ENCODE measurements at regions not wholly inside any gene's neighbourhood (a gene's known extent, or its start where the extent isn't known, plus 50 kb on each side); places are given as distances from the start of the nearest gene placed in this dataset.

- peak; percentile 6 for DNase-seq
Measured at GRCh38 chr12:118874698-118875548, 106.4 kb upstream of the SRRM4 start.

GRCh38 chr12:118880720-118881493 is 100.4 kb upstream of the SRRM4 start:
- DNase-seq, result no peak

GRCh38 chr12:118884226-118884625 is 97.1 kb upstream of the SRRM4 start:
- no peak for DNase-seq

GRCh38 chr12:118900993-118901392 is 80.3 kb upstream of the SRRM4 start:
- no peak for DNase-seq

- no peak for DNase-seq
Measured at GRCh38 chr12:118908811-118909210, 72.5 kb upstream of the SRRM4 start.

GRCh38 chr12:118912697-118913270 is 68.6 kb upstream of the SRRM4 start:
- DNase-seq, result no peak

- DNase-seq, result no peak
Measured at GRCh38 chr12:118921761-118922160, 59.6 kb upstream of the SRRM4 start.

- no peak for DNase-seq
Measured at GRCh38 chr12:118922405-118922804, 58.9 kb upstream of the SRRM4 start.

- no peak for DNase-seq
Measured at GRCh38 chr12:118925407-118925806, 55.9 kb upstream of the SRRM4 start.

- DNase-seq, result no peak
Measured at GRCh38 chr12:118925826-118926225, 55.5 kb upstream of the SRRM4 start.
